HepG2 (cell line): ENCODE measurements at regions not wholly inside any gene's neighbourhood (a gene's known extent, or its start where the extent isn't known, plus 50 kb on each side); places are given as distances from the start of the nearest gene placed in this dataset.

Experiments used
- ATAC-seq: fragments of 200-7000 bp; cut with Tn5 transposase; 3 replicates; pipeline ENCODE4 v1.9.1; 2020; ENCODE audit warnings: mild to moderate bottlenecking, moderate library complexity
- BruUV-seq: library from RNA; stranded (reverse); fragments of 400-500 nt; replicated peaks from 2 replicates; lab custom pipeline; 2021; lab: Mats Ljungman, UMichigan
- CTCF ChIA-PET: fragments of 300-600 bp; formaldehyde crosslinking; extraction: SDS; loops from one replicate; lab custom pipeline; 2021; ENCODE audit warnings: low total read pairs, inconsistent platforms, low intra/inter-chr PET ratio; lab: Yijun Ruan, JAX
- POLR2A ChIA-PET: fragments of 350-600 bp; sonication (Branson Sonifier 250); formaldehyde crosslinking; loops from one replicate; lab custom pipeline; 2020; ENCODE audit warnings: antibody characterized with exemption, inconsistent platforms; lab: Yijun Ruan, JAX
- DNase-seq: peaks from one replicate; pipeline ENCODE4 v3.0.0-alpha.2; 2015; ENCODE audit warnings: low spot score
- FAIRE-seq: peaks from 3 replicates; lab custom pipeline; 2011; peaks lifted over from hg19 to GRCh38; lab: Jason Lieb, UNC
- H2AFZ ChIP-seq: one replicate; pipeline ENCODE4 v1.6.1; 2011; ENCODE audit warnings: low read length, inconsistent platforms
- H3K27ac ChIP-seq: fragments of 300-600 bp; 3 replicates; pipeline ENCODE4 v1.8.0; 2011; ENCODE audit warnings: mixed run types, mild to moderate bottlenecking, mixed read lengths, low read length, inconsistent platforms; ENCODE audit not compliant: insufficient read depth; ENCODE audit errors: extremely low read length
- H3K27me3 ChIP-seq, 2 experiments: fragments of 200-600 bp in 1 of 2; 2 replicates in 1 of 2; 3 replicates in 1 of 2; pipeline versions ENCODE4 v1.6.0 to v1.8.0; 2011; ENCODE audit warnings: low read length in 2 of 2, mild to moderate bottlenecking in 2 of 2, moderate library complexity in 2 of 2, inconsistent platforms in 1 of 2; ENCODE audit not compliant: insufficient read depth in 2 of 2, control insufficient read depth in 1 of 2
- H3K36me3 ChIP-seq, 2 experiments: fragments of 200-600 bp in 1 of 2; replicated peaks in 1 of 2; 2 replicates in 1 of 2; 3 replicates in 1 of 2; pipeline versions ENCODE4 v1.5.1 to v1.8.0; 2011; ENCODE audit warnings: low read length in 2 of 2, inconsistent platforms in 1 of 2; ENCODE audit not compliant: insufficient read depth in 2 of 2, control insufficient read depth in 1 of 2
- H3K4me1 ChIP-seq: 2 replicates; pipeline ENCODE4 v1.5.1; 2012; ENCODE audit warnings: low read length, inconsistent platforms; ENCODE audit not compliant: insufficient read depth
- H3K4me2 ChIP-seq: 2 replicates; pipeline ENCODE4 v1.6.0; 2011; ENCODE audit warnings: low read depth, low read length, inconsistent platforms
- H3K4me3 ChIP-seq, 3 experiments: fragments of 200-600 bp in 1 of 3; sonication (generic), shearing (Covaris generic) in 1 of 3; replicated peaks in 1 of 3; 2 replicates each; pipeline ENCODE4 v1.5.1; 2011 to 2016; ENCODE audit warnings: low read length in 3 of 3, inconsistent platforms in 2 of 3, low read depth in 2 of 3, mild to moderate bottlenecking in 2 of 3, control low read depth in 1 of 3, mixed read lengths in 1 of 3; ENCODE audit not compliant: insufficient read depth in 1 of 3
- H3K79me2 ChIP-seq: one replicate; pipeline ENCODE4 v1.6.1; 2011; ENCODE audit warnings: low read length, inconsistent platforms; ENCODE audit not compliant: insufficient read depth
- H3K9ac ChIP-seq: 2 replicates; pipeline ENCODE4 v1.6.0; 2011; ENCODE audit warnings: mild to moderate bottlenecking, low read depth, low read length, inconsistent platforms; ENCODE audit not compliant: insufficient read depth
- H3K9me3 ChIP-seq: 2 replicates; pipeline ENCODE4 v1.5.1; 2012; ENCODE audit warnings: mild to moderate bottlenecking, low read length
- H4K20me1 ChIP-seq: 2 replicates; pipeline ENCODE4 v1.6.0; 2011; ENCODE audit warnings: inconsistent platforms, mild to moderate bottlenecking, low read length, moderate library complexity; ENCODE audit not compliant: insufficient read depth
- ELF1 ChIP-seq: sonication (generic); formaldehyde crosslinking; IDR thresholded peaks from 2 replicates; pipeline ENCODE4 v1.4.0; 2020; ENCODE audit warnings: missing genetic modification reagents
- FOXM1 ChIP-seq: sonication (generic); formaldehyde crosslinking; IDR thresholded peaks from 2 replicates; pipeline ENCODE4 v1.5.0; 2020; ENCODE audit warnings: missing genetic modification reagents
- HOXA9 ChIP-seq: sonication (generic); formaldehyde crosslinking; IDR thresholded peaks from 2 replicates; pipeline ENCODE4 v1.8.1; 2022; ENCODE audit warnings: missing genetic modification reagents, mild to moderate bottlenecking, moderate library complexity, borderline replicate concordance
- KDM5A ChIP-seq: fragments of 200-600 bp; sonication (generic); IDR thresholded peaks from 2 replicates; pipeline ENCODE4 v1.7.0; 2018; ENCODE audit warnings: antibody characterized with exemption, mild to moderate bottlenecking, low read length, borderline replicate concordance
- KMT2B ChIP-seq: IDR thresholded peaks from 2 replicates; pipeline ENCODE4 v1.6.1; 2016; ENCODE audit warnings: missing genetic modification reagents, missing compliant biosample characterization
- MXI1 ChIP-seq: IDR thresholded peaks from 3 replicates; pipeline ENCODE4 v1.6.1; 2012; ENCODE audit warnings: low read depth, low read length, inconsistent platforms, borderline replicate concordance
- MYNN ChIP-seq: sonication (generic); formaldehyde crosslinking; IDR thresholded peaks from 2 replicates; pipeline ENCODE4 v1.4.0; 2020; ENCODE audit warnings: mild to moderate bottlenecking, low read depth, missing genetic modification reagents
- NR2C2 ChIP-seq: sonication (generic); formaldehyde crosslinking; IDR thresholded peaks from 2 replicates; pipeline ENCODE4 v1.4.0; 2020; ENCODE audit warnings: missing genetic modification reagents, mild to moderate bottlenecking, moderate library complexity, borderline replicate concordance
- NR2F6 ChIP-seq, 2 experiments: IDR thresholded peaks; 2 replicates each; pipeline ENCODE4 v1.6.1; 2016; ENCODE audit warnings: antibody characterized with exemption in 1 of 2, mild to moderate bottlenecking in 1 of 2
- RARG ChIP-seq: sonication (generic); formaldehyde crosslinking; IDR thresholded peaks from 2 replicates; pipeline ENCODE4 v1.4.0; 2020; ENCODE audit warnings: low read depth, mild to moderate bottlenecking, missing genetic modification reagents
- SOX13 ChIP-seq, 3 experiments: fragments of 450-650 bp in 1 of 3; sonication (generic) in 1 of 3; formaldehyde crosslinking in 1 of 3; IDR thresholded peaks in 2 of 3; conservative IDR thresholded peaks in 1 of 3; 2 replicates each; pipeline versions ENCODE4 v1.5.0 to v1.6.1; 2016 to 2020; ENCODE audit warnings: antibody characterized with exemption in 1 of 3, mild to moderate bottlenecking in 1 of 3, missing compliant biosample characterization in 1 of 3, missing genetic modification reagents in 1 of 3, moderate library complexity in 1 of 3
- ZBTB1 ChIP-seq: sonication (generic); formaldehyde crosslinking; IDR thresholded peaks from 2 replicates; pipeline ENCODE4 v1.4.0; 2020; ENCODE audit warnings: missing genetic modification reagents, borderline replicate concordance
- ZBTB8A ChIP-seq: sonication (generic); formaldehyde crosslinking; IDR thresholded peaks from 2 replicates; pipeline ENCODE4 v1.4.0; 2020; ENCODE audit warnings: mild to moderate bottlenecking, low read depth, missing genetic modification reagents, borderline replicate concordance
- ZNF616 ChIP-seq: sonication (generic); formaldehyde crosslinking; IDR thresholded peaks from 2 replicates; pipeline ENCODE4 v1.5.0; 2020; ENCODE audit warnings: low read depth, mild to moderate bottlenecking, missing genetic modification reagents
- ZNF652 ChIP-seq: IDR thresholded peaks from 2 replicates; pipeline ENCODE4 v1.6.1; 2016; ENCODE audit warnings: low read depth, borderline replicate concordance
- WGBS: methylation state at CpG from one replicate; pipeline ENCODE4 v1.1.6; 2017; ENCODE audit warnings: low lambda C conversion rate; 5-methylcytosine and 5-hydroxymethylcytosine counted together
- in situ Hi-C: cut with HindIII; loops from 2 replicates; pipeline ENCODE4 v1.10.0; 2017; ENCODE audit warnings: low pct_unique_long_range_greater_than_20kb; ENCODE audit not compliant: extremely low pct_ligation_motif_present
- intact Hi-C: fragments of 100-400 bp; cut with micrococcal nuclease; formaldehyde crosslinking; loops from one replicate; pipeline ENCODE4 v1.10.0; 2022; ENCODE audit not compliant: unreplicated experiment
- TF ChIP-seq, protein P1 (sequence below): IDR thresholded peaks from 2 replicates; pipeline ENCODE4 v1.6.1; 2016; ENCODE audit warnings: low read depth

- Histone ChIP-seq H3K4me2 (no peak overlapping the region), H3K36me3 (no peaks in the 10 kb centered on the region), H3K4me3 (no peak overlapping the region)
- ATAC-seq = no peak
- in situ Hi-C loops = no loop called here
- WGBS = 0% methylated on average over 2 of the region's 2 CpGs
- BruUV-seq = no TSS peak
- POLR2A ChIA-PET = no interaction called here
- no peak for TF ChIP-seq ZNF616 (CRISPR knock-in tag)
- TF ChIP-seq ZBTB1 (CRISPR knock-in tag) = no peak
- no peak for TF ChIP-seq ELF1 (CRISPR knock-in tag)
- no peak for TF ChIP-seq NR2F6 (IDR thresholded peaks at IDR 0.05)
- no peak for TF ChIP-seq NR2F6 (CRISPR knock-in tag; IDR thresholded peaks at IDR 0.05)
- no peak for TF ChIP-seq ZNF652 (CRISPR knock-in tag)
- TF ChIP-seq SOX13 (IDR thresholded peaks at IDR 0.05) = no peak
- no peak for TF ChIP-seq SOX13 (CRISPR knock-in tag; conservative IDR thresholded peaks at IDR 0.05 in 1 of 2, IDR thresholded peaks at IDR 0.05 in 1 of 2)
- no peak for TF ChIP-seq KMT2B
- TF ChIP-seq, protein P1, sequence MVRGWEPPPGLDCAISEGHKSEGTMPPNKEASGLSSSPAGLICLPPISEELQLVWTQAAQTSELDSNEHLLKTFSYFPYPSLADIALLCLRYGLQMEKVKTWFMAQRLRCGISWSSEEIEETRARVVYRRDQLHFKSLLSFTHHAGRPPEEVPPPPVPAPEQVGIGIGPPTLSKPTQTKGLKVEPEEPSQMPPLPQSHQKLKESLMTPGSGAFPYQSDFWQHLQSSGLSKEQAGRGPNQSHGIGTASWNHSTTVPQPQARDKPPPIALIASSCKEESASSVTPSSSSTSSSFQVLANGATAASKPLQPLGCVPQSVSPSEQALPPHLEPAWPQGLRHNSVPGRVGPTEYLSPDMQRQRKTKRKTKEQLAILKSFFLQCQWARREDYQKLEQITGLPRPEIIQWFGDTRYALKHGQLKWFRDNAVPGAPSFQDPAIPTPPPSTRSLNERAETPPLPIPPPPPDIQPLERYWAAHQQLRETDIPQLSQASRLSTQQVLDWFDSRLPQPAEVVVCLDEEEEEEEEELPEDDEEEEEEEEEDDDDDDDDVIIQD = no peak
- no peak for TF ChIP-seq RARG
- TF ChIP-seq MXI1 = no peak
- TF ChIP-seq ZBTB8A (CRISPR knock-in tag) = no peak
- no peak for TF ChIP-seq MYNN (CRISPR knock-in tag)
- no peak for TF ChIP-seq KDM5A
- no peak for TF ChIP-seq NR2C2
- no peak for TF ChIP-seq FOXM1 (CRISPR knock-in tag)
- no peak for TF ChIP-seq HOXA9 (CRISPR knock-in tag)
- TF ChIP-seq, all 625 proteins: peak for 0
- CTCF ChIA-PET = no interaction called here
- Histone ChIP-seq H3K79me2 (no peaks in the 10 kb centered on the region), H4K20me1 (no peaks in the 10 kb centered on the region), H3K27ac (no peak overlapping the region), H2AFZ (no peak overlapping the region), H3K27me3 (no peaks in the 10 kb centered on the region), H3K4me1 (no peaks in the 10 kb centered on the region), H3K9ac (no peak overlapping the region), H3K9me3 (no peaks in the 10 kb centered on the region)
- FAIRE-seq (no peak), DNase-seq (no peak)
- intact Hi-C loops = no loop called here
Observed at GRCh38 chr10:85311613-85312337, 983.4 kb downstream of the CCSER2 start.
